H4 (cell line): ENCODE measurements at regions not wholly inside any gene's neighbourhood (a gene's known extent, or its start where the extent isn't known, plus 50 kb on each side); places are given as distances from the start of the nearest gene placed in this dataset.
"Not testable (repeated sequence)": the region's sequence is repeated elsewhere in the genome, so short reads cannot be mapped to it uniquely, and the experiment has no call there.

Source experiments
- DNase-seq: peaks from one replicate; pipeline ENCODE4 v3.0.0-alpha.2; 2015; ENCODE audit warnings: low spot score

GRCh38 chr7:92916770-92917224, 80.4 kb upstream of the CDK6 start:
- DNase-seq: peak; percentile 24

DNA sequence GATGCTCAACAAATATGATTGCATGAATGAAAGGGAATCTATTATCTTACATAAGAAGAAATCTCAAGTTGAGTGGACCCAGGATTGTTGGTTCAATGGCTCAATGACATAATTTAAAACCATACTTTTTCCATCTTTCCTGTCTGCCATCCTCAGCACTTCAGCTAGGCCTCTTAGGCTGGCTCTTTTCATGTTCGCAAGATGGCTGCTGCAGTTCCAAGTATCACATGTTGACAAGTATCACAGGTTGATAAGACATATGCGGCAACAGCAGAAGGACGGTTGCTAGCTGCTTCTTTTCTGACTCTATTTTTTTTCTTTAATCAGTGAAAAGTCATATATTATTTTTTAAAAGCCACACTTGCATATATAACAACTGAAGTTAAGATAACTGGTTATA, 79.0 kb upstream of the CDK6 start:
- DNase-seq: no peak

DNA sequence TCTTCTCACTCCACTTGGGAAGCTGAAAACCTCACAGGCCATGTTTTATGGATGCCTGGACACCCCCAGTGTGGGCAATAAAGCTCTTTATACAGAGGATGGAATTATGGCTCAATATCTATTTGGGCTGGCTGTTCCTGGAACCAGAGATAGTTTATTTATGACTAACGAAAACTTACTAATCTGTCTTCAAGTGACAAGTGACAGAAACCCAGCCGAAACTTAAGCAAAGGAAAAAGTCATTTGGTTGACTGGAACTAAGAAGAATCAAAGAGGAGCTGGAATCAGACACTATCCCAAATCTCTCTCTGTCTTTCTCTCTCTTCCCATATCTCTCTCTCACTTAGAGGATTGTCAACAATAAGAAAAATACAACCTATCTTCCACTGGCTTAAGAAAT, 78.3 kb upstream of the CDK6 start:
- no peak for DNase-seq

DNA sequence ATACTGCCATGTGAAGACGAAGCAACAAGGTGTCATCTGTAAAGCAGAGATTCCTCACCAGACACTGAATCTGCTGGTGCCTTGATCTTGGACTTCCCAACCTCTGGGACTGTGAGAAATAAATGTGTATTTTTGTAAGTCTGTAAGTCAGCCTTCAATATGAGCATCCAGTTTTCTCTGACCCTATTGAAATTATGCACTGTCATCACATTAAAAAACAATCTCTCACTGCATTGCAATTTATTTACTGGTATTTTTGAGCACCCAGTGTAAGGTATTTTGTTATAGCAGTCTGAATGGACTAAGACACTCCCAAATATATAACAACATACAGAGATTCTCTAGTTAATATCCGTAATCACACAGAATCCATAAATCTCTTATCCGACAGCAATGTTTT, 77.5 kb upstream of the CDK6 start:
- no peak for DNase-seq

GRCh38 chr7:92910976-92911375, 74.6 kb upstream of the CDK6 start:
- no peak for DNase-seq

- no peak for DNase-seq
These were observed 73.5 kb upstream of the CDK6 start for GRCh38 chr7:92909686-92910475.

- peak; percentile 95 for DNase-seq
These were observed 68.1 kb upstream of the CDK6 start for GRCh38 chr7:92904244-92905131.

DNA sequence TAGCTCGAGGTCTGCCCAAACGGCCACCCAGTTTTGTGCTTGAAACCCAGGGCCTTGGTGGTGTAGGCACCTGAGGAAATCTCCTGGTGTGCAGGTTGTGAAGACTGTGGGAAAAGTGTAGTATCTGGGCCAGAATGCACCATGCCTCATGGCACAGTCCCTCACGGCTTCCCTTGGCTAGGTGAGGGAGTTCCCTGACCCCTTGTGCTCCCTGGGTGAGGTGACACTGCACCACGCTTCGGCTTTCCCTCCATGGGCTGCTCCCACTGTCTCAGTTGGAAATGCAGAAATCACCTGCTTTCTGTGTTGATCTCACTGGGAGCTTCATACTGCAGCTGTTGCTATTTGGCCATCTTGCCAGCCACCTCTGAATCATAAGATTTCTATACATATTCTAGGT, 62.4 kb upstream of the CDK6 start:
- DNase-seq: no peak

- DNase-seq: not testable (repeated sequence)
These were observed 58.5 kb upstream of the CDK6 start for GRCh38 chr7:92894857-92895256.

GRCh38 chr7:92889081-92889480, 52.7 kb upstream of the CDK6 start:
- DNase-seq: no peak
